ENCODE measurements at regions not wholly inside any gene's neighbourhood (a gene's known extent, or its start where the extent isn't known, plus 50 kb on each side); places are given as distances from the start of the nearest gene placed in this dataset.

GRCh38 chr3:5494905-5495519 lies 307.5 kb downstream of the EDEM1 start (continued):
- no peak for TF ChIP-seq YY1 (IDR thresholded peaks at IDR 0.05; ENCODE audit: borderline replicate concordance in 1 of 3, control insufficient read depth in 1 of 3, extremely low read depth in 1 of 3, insufficient read depth in 3 of 3, insufficient read length in 1 of 3, insufficient replicate concordance in 2 of 3, low read depth in 1 of 3, low read length in 2 of 3)
- no peak for TF ChIP-seq PBX2 (CRISPR knock-in tag; IDR thresholded peaks at IDR 0.05; ENCODE audit: low read depth)
- TF ChIP-seq PBX2 (tag; conservative IDR thresholded peaks at IDR 0.05; ENCODE audit: low read depth): peak; percentile 36; the same call in 1 of the 2 replicates
- TF ChIP-seq ZBTB43 (CRISPR knock-in tag; IDR thresholded peaks at IDR 0.05): no peak
- 0 out of 4 replicates have a peak, but pooled peaks of 1 of the 2 experiments have one; percentile 26 for TF ChIP-seq KDM1A (IDR thresholded peaks at IDR 0.05)
- no peak for TF ChIP-seq RREB1 (CRISPR knock-in tag; IDR thresholded peaks at IDR 0.05)
- peak; percentile 72 for TF ChIP-seq ZNF24 (IDR thresholded peaks at IDR 0.05)
- TF ChIP-seq PKNOX1 (IDR thresholded peaks at IDR 0.05): peak; percentile 56; the same call in 1 of the 2 replicates
- TF ChIP-seq ZNF589 (CRISPR knock-in tag; IDR thresholded peaks at IDR 0.05; ENCODE audit: low read depth): peak; percentile 76
- peak; percentile 61; the same call in 1 of the 2 replicates for TF ChIP-seq BACH1 (tag; IDR thresholded peaks at IDR 0.05)
- TF ChIP-seq CBFA2T2 (conservative IDR thresholded peaks at IDR 0.05): peak; percentile 34; the same call in 1 of the 2 replicates
